HEK293T (cell line): ENCODE measurements at regions not wholly inside any gene's neighbourhood (a gene's known extent, or its start where the extent isn't known, plus 50 kb on each side); places are given as distances from the start of the nearest gene placed in this dataset.

ENCODE experiments used
- ARNT ChIP-seq: fragments of 450-650 bp; IDR thresholded peaks from 2 replicates; pipeline ENCODE4 v1.6.1; 2017; ENCODE audit warnings: mild to moderate bottlenecking
- BHLHE40 ChIP-seq: fragments of 450-650 bp; IDR thresholded peaks from 2 replicates; pipeline ENCODE4 v1.6.1; 2016; ENCODE audit warnings: mild to moderate bottlenecking, moderate library complexity, borderline replicate concordance
- CTBP1 ChIP-seq: fragments of 450-650 bp; IDR thresholded peaks from 2 replicates; pipeline ENCODE4 v1.6.1; 2016; ENCODE audit warnings: borderline replicate concordance
- FOXM1 ChIP-seq: fragments of 450-650 bp; IDR thresholded peaks from 2 replicates; pipeline ENCODE4 v1.6.1; 2017; ENCODE audit warnings: mild to moderate bottlenecking, borderline replicate concordance
- SUZ12 ChIP-seq: fragments of 450-650 bp; IDR thresholded peaks from 2 replicates; pipeline ENCODE4 v1.6.1; 2016; ENCODE audit warnings: mild to moderate bottlenecking
- TARDBP ChIP-seq: fragments of 450-650 bp; IDR thresholded peaks from 2 replicates; pipeline ENCODE4 v1.6.1; 2016
- TF ChIP-seq, protein P1 (sequence below): fragments of 450-650 bp; IDR thresholded peaks from 2 replicates; pipeline ENCODE4 v1.6.1; 2016

DNA sequence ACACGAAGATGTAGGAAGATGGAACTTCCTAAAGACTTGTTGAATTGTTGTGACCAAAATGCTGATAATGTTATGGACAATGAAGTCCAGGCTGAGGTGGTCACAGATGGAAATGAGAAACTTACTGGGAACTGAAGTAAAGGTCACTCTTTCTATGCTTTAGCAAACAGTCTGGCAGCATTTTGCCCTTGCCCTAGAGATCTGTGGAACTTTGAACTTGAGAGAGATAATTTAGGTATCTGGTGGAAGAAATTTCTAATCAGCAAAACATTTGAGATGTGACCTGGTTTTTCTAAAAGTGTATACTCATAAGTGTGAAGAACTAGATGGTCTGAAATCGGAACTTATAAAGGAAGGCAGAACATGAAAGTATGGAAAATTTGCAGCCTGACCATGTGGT is 1785.9 kb downstream of the PCDH7 start:
- TF ChIP-seq CTBP1 (no peak), BHLHE40 (no peak), SUZ12 (no peak), FOXM1 (no peak), TARDBP (no peak), ARNT (no peak)
- TF ChIP-seq, protein P1, sequence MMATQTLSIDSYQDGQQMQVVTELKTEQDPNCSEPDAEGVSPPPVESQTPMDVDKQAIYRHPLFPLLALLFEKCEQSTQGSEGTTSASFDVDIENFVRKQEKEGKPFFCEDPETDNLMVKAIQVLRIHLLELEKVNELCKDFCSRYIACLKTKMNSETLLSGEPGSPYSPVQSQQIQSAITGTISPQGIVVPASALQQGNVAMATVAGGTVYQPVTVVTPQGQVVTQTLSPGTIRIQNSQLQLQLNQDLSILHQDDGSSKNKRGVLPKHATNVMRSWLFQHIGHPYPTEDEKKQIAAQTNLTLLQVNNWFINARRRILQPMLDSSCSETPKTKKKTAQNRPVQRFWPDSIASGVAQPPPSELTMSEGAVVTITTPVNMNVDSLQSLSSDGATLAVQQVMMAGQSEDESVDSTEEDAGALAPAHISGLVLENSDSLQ = no peak
